ENCODE measurements at regions not wholly inside any gene's neighbourhood (a gene's known extent, or its start where the extent isn't known, plus 50 kb on each side); places are given as distances from the start of the nearest gene placed in this dataset.

DNA sequence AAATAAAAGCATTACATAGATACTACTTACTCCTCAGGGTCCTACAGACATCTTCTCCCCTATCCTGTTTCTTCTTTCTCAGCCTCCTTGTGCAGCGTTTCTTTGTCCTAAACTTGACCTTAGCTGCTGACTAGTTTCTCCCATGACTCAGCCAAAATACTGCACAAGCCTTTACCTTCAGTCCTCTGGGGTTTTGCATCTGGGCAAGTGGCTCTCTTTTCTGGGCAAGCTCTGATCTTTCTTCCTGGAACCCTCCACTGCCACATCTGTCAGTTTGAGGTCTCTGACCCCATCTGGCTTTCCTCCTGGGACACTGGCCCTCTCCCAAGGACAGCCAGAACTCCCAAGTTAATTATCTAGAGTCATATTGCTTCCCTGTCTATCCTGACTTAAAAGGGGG lies 838.4 kb downstream of the DHX35 start:
- Histone ChIP-seq H3K79me2 (ENCODE audit: control insufficient read depth, insufficient read depth, low read length) (no peaks in the 10 kb centered on the region), H3K4me3 (replicated peaks in 1 of 3; ENCODE audit: insufficient read depth in 1 of 3, low read depth in 1 of 3, low read length in 3 of 3) (no peak overlapping the region), H3K27ac (ENCODE audit: insufficient read depth, low read depth, low read length) (no peak overlapping the region), H4K20me1 (replicated peaks; ENCODE audit: control insufficient read depth, extremely low read depth, insufficient read depth, low read length) (no peaks in the 10 kb centered on the region), H3K4me2 (ENCODE audit: insufficient read depth, low read length) (no peak overlapping the region), H3K27me3 (ENCODE audit: control insufficient read depth in 2 of 2, insufficient read depth in 2 of 2, low read length in 2 of 2) (no peaks in the 10 kb centered on the region), H3K36me3 (ENCODE audit: control insufficient read depth in 2 of 2, extremely low read depth in 1 of 2, insufficient read depth in 2 of 2, low read length in 2 of 2) (no peaks in the 10 kb centered on the region), H2AFZ (ENCODE audit: low read depth, low read length) (no peak overlapping the region), H3K9ac (replicated peaks; ENCODE audit: extremely low read depth, insufficient read depth, low read length) (no peak overlapping the region), H3K4me1 (ENCODE audit: control insufficient read depth, extremely low read depth, insufficient read depth, low read length) (no peaks in the 10 kb centered on the region), H3K9me3 (replicated peaks; ENCODE audit: control insufficient read depth, insufficient read depth, low read length) (no peaks in the 10 kb centered on the region), H3K9me1 (replicated peaks; ENCODE audit: control insufficient read depth, extremely low read depth, insufficient read depth, low read length) (no peaks in the 10 kb centered on the region)
- no TSS peak for BruUV-seq (replicated peaks)
- ChIA-PET POLR2A (no interaction called here), CTCF (no interaction called here)
- TF ChIP-seq JUN (IDR thresholded peaks at IDR 0.05; ENCODE audit: borderline replicate concordance, insufficient read depth, insufficient read length, low read depth) (no peak), MYC (IDR thresholded peaks at IDR 0.05; ENCODE audit: low read depth, low read length) (no peak), MAX (IDR thresholded peaks at IDR 0.05; ENCODE audit: insufficient read depth, insufficient read length) (no peak), EZH2 (IDR thresholded peaks at IDR 0.05; ENCODE audit: borderline replicate concordance, low read depth, low read length, severe bottlenecking) (no peak), GATA2 (IDR thresholded peaks at IDR 0.05; ENCODE audit: insufficient read depth, insufficient read length, low read depth, low read length) (no peak), FOS (IDR thresholded peaks at IDR 0.05; ENCODE audit: borderline replicate concordance, insufficient read depth, low read length) (no peak), CTCF (IDR thresholded peaks at IDR 0.05; ENCODE audit: extremely low read depth in 1 of 2, insufficient read depth in 1 of 2, low read depth in 1 of 2, low read length in 2 of 2) (no peak), POLR2A (IDR thresholded peaks at IDR 0.05; ENCODE audit: low read depth, low read length) (no peak), POLR2AphosphoS5 (IDR thresholded peaks at IDR 0.05; ENCODE audit: insufficient read depth, low read depth, low read length) (no peak)
- dilution Hi-C loops (cut with MboI; ENCODE audit: extremely low pct_ligation_motif_present, low sequenced_read_pairs): no loop called here
- FAIRE-seq (no peak), DNase-seq (ENCODE audit: low read depth, low spot score) (peak; percentile 9)
- intact Hi-C loops (cut with micrococcal nuclease): no loop called here
